Hypothalamus (tissue), 51 donors: ENCODE measurements at regions not wholly inside any gene's neighbourhood (a gene's known extent, or its start where the extent isn't known, plus 50 kb on each side); places are given as distances from the start of the nearest gene placed in this dataset.

Experiments
- DNase-seq, 51 donors: peaks; one replicate each; lab custom pipeline; 2025; lab: John Stamatoyannopoulos, UW

DNA sequence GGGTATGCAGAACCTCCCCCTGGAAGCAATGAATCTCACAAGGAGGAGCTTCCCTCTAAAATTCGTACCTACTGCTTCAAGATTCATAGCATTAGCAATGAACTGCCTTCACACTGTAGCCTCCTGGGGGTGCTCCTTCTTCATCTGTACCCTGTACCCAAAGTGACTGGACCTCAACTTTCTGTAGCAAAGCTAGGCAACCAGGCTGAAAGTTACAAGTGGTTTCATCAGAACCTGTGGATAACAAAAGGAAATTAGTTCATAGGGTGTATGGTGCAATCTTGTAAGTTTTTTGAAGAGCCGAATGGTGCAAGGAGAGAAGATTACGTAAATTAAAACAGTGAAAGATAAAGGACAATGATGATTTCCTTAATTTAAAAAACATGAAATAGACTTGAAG, 1541.7 kb upstream of the FLRT2 start:
- no peak for DNase-seq

DNA sequence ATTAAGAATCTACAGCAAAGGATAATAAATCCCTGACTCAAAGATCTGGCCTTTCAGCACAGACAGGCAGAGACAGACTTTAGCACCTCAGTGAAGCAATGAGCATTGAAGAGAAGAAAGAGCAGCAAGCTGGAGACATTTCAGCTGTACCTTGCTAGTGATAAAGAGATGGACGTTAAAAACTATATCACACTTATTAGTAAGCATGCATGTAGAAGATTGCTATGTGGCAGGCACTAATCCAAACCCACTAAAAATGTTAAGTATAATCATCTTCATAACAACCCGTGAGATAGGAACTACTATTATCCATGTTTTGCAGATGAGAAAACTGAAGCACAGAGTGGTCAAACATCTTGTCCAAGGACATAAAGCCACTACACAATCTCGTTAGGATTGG, 1538.3 kb upstream of the FLRT2 start:
- no peak for DNase-seq

DNA sequence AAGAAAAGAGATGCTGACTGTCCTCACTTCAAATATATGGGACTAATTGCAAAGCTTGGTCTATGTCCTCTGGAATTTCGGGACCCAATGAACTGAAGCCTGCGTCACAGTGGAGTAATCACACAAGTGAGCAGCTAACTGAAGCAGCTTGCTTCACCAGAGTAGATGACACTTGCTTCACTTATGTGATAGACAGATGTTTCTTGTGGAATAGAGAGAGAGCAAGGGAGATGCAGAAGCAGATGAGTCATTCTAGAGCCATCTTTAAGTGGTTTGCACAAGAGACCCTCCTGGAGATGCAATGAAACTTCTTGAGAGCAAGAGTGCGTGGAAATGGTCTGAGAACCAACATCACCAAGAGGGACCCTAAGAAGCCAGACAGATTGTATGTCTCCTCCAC, 1537.1 kb upstream of the FLRT2 start:
- DNase-seq, result no peak

DNA sequence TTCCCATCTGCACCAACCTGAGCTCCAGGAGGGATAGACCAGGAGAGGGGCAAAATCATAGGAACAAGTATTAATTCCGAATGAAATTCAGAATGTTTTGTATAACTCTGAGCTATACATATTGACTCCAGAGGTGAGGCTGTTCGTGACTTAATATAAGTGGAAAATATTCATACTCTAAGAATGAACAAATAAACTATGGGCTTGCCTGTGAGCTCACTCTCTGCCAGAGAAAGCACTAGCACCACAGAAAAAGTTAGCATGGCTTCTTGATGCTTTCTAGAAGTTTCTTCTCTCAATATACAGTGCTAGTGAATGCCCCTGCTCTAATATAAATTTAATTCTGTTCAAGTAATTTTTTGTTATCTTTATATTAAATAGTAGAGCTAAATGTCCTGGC, 1536.4 kb upstream of the FLRT2 start:
- no peak for DNase-seq

DNA sequence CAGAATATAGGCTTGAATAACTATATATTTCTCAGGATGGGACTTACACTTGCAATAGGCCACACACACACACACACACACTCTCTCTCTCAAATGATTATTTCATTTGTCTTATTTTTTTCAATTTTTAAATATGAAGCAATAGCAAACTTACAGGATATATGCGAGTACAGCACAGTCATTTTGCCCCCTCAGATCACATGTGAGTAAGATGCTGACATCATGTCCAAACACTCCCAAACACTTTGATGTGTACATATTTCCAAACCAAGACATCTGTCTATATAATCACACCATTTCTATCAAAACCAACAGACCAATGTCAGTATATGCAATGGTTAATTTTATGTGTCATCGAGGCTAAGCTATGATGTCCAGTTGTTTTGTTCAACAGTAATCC, 1535.9 kb upstream of the FLRT2 start:
- DNase-seq, result no peak

DNA sequence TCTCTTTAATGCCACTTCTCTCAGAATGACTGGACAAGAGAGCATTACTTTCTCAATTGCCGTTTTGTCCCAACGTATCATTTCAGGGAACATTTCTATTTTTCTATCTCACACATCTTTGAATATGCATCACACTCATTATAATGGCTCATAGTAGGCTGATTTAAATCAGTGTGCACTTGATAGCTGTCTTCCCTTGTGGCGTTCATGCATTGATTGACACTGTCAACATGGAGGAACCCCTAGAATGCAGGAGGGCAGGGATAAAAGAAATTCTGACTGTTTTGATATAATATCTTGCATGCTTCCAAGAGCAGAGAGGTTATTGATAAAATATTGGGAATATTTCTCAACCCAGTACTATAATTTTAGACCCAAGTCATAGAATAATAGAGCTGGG, 1528.9 kb upstream of the FLRT2 start:
- no peak for DNase-seq

DNA sequence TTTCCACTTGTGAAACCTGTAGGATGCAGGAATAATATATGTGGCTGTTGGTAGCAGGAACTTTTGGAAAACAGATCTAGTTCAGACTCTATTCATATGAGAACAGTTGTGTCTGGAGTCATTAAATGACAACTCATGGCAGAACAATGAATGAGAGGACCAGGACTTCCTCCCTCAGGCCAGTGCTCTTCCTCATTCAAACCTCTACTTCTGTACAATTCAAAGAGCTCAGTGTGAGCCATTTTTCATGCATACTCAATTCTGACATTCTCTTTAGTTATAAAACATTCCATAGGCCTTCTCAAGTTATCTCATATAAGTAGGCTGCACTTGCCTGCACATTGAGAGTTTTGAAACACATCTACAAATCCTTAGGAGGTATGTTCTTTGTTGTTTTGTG, 1526.6 kb upstream of the FLRT2 start:
- no peak for DNase-seq

DNA sequence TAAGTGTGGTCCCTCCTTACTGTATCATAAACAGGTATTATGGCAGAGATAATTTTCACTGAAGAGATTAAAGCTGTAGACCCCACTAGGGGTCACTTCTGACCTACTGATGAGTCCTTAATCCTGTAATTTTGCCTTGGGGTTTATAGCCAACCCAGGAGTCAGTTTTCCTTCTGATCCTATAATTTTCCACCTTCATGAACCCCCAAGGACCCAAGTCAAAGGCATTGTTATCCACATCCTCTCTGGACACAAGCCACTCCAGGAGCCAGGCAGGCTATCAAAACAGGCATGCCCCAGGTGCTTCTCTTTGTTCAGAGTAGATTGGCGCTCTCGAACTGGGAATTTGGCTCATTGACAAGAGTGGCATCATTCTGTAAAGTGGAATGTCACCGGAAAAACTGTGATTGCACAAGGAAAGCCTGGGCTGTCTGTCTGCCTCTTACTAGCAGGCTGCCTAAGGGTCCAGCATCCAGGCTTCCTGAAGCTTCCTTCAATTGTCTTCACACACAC, 1523.2 kb upstream of the FLRT2 start:
- no peak for DNase-seq

DNA sequence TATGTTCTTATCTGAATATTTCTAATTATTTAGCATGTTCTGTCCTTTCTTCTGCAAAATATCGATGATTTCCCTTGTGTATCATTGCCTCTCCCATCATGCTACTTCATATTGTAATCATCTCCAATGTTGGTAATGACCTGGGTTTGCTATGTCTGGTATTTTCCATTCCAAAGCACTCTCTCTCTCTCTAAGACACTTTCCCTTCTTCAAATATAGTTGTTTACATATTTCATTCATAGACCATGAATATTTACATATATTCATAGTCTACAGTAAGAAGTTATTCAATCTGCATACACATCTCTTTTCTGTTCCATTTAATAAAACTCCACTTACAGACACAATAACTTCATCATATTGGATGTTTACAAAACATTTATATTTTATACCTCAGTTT, 1516.5 kb upstream of the FLRT2 start:
- DNase-seq, result no peak

DNA sequence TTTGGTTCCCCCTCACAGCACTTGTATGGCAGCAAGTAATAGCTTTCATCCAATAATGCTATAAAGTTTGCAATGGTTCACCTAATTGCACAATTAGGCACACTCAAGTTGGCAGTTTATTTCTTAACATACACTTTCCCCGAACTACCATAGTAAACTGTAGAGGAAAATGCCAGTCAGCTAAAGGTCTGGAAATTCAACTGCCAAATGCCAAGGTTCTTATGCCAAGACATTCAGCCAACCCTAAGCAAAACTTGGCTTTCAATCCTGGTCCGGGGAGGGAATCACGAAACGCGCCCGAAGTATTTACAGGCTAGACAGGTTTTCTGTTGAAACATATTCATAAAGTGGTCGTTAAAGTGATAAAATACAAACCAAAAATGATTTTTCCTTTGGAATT, 1512.4 kb upstream of the FLRT2 start:
- DNase-seq, result peak in 4 of 51 donors; percentile 1 to 2 (median 2)

DNA sequence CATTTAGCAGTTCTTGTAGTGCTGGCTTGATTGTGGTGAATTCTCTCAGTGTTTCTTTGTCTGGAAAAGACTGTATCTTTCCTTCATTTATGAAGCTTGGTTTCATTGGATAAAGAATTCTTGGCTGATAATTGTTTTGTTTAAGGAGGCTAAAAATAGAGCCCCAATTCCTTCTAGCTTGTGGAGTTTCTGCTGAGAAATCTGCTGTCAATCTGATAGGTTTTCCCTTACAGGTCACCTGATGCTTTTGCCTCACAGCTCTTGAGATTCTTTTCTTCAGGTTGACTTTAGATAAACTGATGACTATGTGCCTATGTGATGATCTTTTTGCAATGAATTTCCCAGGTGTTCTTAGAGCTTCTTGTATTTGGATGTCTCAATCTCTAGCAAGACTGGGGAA, 1508.5 kb upstream of the FLRT2 start:
- no peak for DNase-seq

DNA sequence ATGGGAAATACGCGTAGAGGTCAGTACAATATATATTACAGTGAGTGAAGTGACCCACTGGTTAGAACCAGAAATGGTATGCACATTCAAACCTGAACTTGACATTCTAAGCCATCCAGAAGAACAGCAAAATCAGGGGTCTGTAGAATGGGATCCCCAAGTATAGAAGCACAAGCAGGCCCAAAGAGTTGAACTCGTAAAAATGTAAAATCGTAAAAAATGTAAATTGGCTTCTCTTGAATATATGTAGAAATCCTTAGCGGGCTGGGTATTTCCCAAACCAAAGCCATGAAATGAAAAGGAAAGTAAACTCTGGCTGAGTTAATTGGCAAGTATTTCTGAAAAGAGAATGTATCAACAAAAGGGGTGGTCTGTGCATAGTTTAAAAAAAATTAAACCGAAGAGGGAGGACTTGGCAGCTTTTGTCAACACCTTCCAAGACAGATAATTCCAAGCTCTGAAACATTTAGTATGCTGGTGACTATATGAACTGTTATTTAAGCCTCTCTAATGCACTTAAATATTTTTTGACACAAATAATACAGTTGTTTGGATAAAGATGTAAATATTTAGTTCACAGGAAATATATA, 1505.6 kb upstream of the FLRT2 start:
- no peak for DNase-seq

DNA sequence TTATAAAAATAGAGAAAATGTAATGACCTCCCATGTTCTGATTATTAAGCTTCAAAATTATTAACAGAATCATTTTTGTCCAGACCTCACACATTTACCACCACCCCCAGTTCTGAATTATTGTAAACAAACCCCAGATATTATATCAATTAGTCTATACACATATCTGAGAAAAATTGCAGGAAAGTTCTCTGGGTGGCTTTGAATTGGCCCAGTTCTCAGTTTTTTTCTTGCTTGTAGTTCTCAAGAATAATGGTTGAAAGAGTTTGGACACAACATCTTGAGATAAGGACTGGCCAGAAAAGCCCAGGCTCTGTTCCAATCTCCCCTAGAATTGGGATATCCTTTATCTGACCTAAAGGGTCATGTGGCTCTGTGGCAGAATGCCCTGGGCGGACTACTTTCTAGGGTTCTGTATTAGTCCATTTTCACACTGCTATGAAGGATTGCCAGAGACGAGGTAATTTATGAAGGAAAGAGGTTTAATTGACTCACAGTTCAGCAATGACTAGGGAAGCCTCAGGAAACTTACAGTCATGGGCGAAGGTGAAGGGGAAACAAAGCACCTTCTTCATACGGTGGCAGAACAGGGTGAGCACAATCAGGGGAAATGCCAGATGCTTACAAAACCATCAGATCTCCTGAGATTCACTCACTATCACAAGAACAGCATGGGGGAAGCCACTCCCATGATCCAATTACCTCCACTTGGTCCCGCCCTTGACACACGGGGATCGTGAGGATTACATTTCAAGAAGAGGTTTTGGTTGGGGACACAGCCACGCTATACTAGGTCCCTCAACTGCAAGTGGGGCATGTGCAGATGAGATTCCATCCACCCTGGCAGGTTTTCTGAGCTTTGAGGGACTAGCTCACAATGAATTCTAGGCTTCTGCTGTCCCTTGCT, 1504.6 kb upstream of the FLRT2 start:
- DNase-seq, result no peak

DNA sequence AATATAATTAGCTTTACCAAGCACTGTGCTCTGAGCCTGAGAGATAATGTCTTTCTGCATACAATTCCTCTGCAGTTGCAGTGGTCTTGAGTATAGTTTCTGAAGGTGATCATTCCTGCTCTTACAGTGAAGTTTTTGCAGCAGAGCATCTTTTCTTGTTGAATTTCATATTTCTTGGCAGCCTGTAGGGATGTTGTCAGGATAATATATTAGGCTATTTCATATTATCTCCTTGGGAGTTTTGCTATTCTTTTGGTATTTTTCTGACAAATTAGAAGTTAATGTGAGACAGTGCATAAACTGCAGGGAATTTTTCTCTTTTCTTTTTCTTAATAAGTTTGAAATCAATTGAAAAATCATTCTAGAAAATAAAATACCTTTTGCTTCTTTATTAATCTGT, 1502.6 kb upstream of the FLRT2 start:
- no peak for DNase-seq

DNA sequence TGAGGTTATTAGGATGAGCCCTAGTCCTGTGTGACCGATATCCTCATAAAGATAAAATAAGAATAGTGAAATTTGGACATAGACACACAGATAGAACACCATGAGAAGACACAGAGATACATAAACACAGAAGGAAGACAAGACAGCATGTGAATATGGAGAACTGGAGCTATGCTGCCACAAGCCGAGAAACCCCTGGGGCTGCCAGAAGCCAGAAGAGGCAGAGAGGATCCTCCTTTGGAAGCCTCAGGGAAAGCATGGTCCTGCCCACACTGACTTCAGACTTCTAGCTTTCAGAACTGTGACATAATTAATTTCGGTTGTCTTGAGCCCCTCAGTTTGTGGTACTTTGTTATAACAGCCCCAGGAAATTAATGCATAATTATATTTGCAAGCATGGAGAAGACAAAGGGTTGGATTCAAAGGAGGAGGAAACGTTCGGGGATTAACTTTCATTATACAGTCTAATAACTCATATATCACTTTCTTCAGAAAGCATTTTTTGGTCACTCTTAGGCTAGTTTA, 1501.8 kb upstream of the FLRT2 start:
- no peak for DNase-seq

DNA sequence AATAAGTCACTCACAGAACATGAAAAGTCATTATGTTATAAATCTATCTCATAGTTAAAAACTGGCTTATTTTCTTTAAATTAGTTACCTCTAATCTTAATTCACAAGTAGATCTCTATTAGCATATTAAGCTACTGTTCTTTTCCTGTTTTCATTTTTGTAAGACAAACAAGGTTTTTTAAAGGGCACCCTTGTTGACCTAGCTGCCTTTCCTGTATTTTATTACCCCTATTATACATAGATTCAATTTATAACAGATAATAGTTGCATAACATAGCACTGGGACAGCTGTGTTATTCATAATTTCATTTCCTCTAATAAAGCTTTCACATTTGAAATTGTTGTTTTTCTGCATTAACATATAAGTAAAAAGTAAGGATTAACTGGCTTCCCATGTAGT, 1500.7 kb upstream of the FLRT2 start:
- no peak for DNase-seq

DNA sequence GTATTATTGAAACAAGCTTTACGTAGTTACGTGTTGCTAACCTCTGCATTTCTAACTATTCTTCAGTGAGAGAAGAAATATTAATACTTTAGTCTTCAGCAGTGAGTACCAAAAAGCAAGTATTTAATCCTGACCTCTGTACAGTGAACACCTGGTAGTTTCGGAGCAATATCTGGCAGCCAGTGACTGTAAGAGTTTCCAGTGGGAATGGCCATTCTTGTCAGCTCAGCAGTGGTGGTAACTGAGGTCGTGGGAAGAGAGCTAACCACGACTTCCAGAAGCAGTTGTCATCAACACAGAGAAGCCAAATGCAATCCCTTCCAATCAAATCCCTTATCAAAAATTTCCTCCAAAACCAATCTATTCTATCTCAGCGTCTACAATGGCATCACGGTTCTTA, 1500.2 kb upstream of the FLRT2 start:
- no peak for DNase-seq

DNA sequence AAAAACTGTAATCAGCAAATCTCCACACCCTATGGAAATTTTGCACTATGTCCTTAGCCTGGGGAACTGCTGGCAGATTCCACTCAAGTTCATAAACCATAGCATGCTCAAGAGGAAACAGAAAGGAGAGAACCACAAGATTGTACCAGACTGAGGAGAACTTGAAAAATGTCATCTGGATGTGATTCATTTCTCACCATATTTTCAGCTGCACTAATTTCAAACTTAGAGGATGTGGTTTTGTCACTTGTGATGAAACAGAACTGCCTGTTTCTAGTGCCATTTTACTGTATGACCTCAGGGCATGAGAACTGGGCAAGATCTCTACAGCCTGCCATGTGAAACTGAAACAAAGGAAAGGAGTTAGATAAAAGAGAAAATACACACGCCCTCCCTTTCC, 1493.1 kb upstream of the FLRT2 start:
- no peak for DNase-seq

DNA sequence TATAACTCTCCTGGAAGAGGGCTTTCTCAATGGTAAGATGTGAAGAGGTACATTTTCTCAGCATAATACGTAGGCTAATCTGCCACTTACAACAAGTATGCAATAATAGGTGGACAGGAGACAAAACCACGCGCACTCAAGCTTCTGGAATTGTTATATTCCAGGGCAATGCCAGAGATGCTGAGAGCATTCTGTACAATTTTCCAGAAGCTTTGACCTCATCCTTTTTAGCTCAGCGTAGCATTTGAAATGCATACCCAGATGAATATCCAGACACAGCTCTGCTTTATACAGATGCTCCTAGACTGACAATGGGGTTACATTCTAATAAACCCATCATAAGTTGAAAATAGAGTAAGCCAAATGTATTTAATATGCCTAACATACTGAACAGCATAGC, 1492.4 kb upstream of the FLRT2 start:
- no peak for DNase-seq

DNA sequence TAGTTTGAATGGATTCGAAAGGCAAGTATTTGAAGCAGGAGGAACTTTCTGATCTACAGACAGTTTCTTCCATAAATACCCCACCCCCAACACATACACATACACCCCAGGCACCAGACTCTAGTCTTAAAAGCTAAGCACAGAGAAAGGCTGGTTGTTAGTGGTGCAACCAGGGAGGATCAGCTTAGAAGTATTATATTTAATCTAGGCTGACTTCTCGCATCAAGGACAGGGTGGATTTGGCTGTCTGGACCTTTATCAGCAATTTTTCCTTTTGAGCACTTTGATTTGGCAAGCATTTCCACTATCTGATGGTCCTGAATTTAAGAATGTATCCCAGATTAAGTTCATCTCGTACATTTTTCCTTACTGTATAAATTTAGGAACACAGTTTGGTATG, 1489.8 kb upstream of the FLRT2 start:
- DNase-seq, result no peak

DNA sequence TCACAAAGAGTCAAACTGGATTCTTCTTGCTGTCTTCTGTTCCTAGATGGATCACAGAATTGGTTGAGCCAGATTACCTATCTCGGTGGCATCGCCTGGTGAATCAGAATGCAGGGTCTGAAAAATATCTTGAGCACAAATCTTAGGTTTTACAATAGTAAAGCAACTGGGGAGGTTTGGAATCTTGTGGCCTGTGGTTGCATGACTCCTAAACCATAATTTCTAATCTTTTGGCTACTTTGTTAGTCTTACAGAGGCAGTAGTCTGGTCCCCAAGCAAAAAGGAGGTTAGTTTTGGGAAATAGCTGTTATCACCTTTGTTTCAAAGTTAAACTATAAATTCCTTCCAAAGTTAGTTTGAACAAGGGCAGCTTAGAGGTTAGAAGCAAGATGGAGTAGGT, 1488.5 kb upstream of the FLRT2 start:
- DNase-seq, result no peak

DNA sequence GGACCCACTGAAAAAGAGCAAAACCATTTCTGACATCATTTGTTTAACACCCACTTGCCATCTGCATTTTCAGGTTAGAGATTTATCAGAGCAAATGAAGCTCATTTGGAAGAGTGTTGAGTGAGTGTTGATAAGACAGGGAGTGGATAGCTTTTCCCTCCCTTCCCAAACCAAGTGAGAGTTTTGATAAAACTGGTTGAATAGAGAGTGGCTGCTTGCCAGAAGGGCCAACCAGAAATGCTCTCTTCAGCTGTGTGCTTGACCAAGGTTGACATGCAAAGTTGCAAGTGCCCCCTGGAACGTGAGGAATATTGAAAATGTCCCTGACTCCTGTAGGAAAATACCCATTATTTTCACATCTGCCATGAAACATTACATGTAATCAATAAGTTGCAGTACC, 1487.0 kb upstream of the FLRT2 start:
- no peak for DNase-seq
